ENCODE measurements at regions not wholly inside any gene's neighbourhood (a gene's known extent, or its start where the extent isn't known, plus 50 kb on each side); places are given as distances from the start of the nearest gene placed in this dataset.
A peak's percentile ranks its signal among the peaks of the same experiment; 100 is the strongest.

GRCh38 chr9:75274781-75275180 lies 186.5 kb downstream of the OSTF1 start:
- TF ChIP-seq CTCF (conservative IDR thresholded peaks at IDR 0.05; ENCODE audit: low read depth, low read length) = no peak
- H3K4me3 ChIP-seq (ENCODE audit: low read depth, low read length) = no peak overlapping the region
- DNase-seq (ENCODE audit: low read depth) = no peak

DNA sequence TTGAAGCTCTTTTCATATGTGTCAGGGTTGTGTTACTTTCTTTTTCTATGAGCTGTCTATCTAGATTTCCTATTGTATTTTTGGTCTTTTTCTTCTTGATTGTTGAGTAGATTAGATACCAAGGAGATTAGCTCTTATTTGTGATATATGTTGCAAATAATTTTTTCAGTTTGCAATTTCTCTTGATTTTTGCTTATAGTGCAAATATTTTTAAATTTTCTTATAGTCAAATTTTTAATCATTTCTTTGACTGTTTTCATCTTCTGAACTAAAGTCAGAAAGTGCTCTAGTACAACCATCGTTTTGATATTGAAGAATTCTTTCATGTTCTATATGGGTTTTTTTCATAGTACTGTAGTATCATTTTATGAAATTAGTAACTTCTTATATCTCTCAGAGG lies 193.7 kb downstream of the OSTF1 start:
- DNase-seq (ENCODE audit: low read depth) = no peak
- TF ChIP-seq CTCF (conservative IDR thresholded peaks at IDR 0.05; ENCODE audit: low read depth, low read length) = no peak
- no peak overlapping the region for H3K4me3 ChIP-seq (ENCODE audit: low read depth, low read length)

GRCh38 chr9:75289332-75289731 lies 201.0 kb downstream of the OSTF1 start:
- TF ChIP-seq CTCF (conservative IDR thresholded peaks at IDR 0.05; ENCODE audit: low read depth, low read length) = no peak

DNA sequence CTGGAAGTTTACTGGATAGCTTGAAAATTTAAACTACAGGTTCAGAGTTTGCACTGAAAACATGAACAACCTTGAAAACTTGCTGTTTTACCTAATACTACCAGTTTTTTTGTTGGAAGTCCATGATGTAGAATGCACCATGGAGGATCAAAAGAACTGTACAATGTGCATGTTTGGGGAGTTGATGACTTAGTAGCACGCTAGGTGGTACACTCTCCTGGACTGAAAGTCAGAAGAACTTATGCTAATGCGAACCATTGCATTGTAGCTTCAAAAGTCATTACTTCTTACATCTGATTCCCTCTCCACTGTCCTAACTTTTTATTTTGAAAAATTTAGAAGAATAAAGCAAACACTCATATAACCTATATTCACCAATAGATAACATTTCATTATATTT lies 211.0 kb downstream of the OSTF1 start:
- no peak overlapping the region for H3K4me3 ChIP-seq (ENCODE audit: low read depth, low read length)
- DNase-seq (ENCODE audit: low read depth) = peak; percentile 1
- TF ChIP-seq CTCF (conservative IDR thresholded peaks at IDR 0.05; ENCODE audit: low read depth, low read length) = no peak

More at GRCh38 chr9:75289332-75289731, 201.0 kb downstream of the OSTF1 start:
- H3K4me3 ChIP-seq (ENCODE audit: low read depth, low read length) = no peak overlapping the region
- no peak for DNase-seq (ENCODE audit: low read depth)

GRCh38 chr9:75333624-75334023 lies 245.3 kb downstream of the OSTF1 start:
- TF ChIP-seq CTCF (conservative IDR thresholded peaks at IDR 0.05; ENCODE audit: low read depth, low read length) = no peak
- no peak for DNase-seq (ENCODE audit: low read depth)
- no peak overlapping the region for H3K4me3 ChIP-seq (ENCODE audit: low read depth, low read length)

- H3K4me3 ChIP-seq (ENCODE audit: low read depth, low read length) = no peak overlapping the region
- no peak for DNase-seq (ENCODE audit: low read depth)
- TF ChIP-seq CTCF (conservative IDR thresholded peaks at IDR 0.05; ENCODE audit: low read depth, low read length) = no peak
These were observed 270.5 kb downstream of the OSTF1 start for GRCh38 chr9:75358846-75359245.

DNA sequence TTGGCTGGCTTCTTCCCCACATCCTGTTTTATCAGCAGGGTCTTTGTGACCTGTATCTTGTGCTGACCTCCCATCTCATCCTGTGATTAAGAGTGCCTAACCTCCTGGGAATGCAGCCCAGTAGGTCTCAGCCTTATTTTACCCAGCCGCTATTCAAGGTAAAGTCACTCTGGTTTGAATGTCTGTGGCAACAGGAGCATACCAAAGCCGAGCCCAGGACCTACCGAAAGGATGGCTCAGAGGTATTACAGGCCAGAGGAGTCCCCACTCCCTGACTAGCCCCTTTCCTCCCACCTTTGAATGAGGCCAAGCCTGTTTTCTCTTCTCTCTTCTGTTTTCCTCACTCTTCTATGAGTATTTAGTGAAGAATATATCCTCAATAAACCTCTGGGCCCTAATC lies 271.3 kb downstream of the OSTF1 start:
- DNase-seq (ENCODE audit: low read depth) = no peak
- TF ChIP-seq CTCF (conservative IDR thresholded peaks at IDR 0.05; ENCODE audit: low read depth, low read length) = no peak
- H3K4me3 ChIP-seq (ENCODE audit: low read depth, low read length) = no peak overlapping the region
